ENCODE measurements at regions not wholly inside any gene's neighbourhood (a gene's known extent, or its start where the extent isn't known, plus 50 kb on each side); places are given as distances from the start of the nearest gene placed in this dataset.
"Not testable (repeated sequence)": the region's sequence is repeated elsewhere in the genome, so short reads cannot be mapped to it uniquely, and the experiment has no call there.

DNA sequence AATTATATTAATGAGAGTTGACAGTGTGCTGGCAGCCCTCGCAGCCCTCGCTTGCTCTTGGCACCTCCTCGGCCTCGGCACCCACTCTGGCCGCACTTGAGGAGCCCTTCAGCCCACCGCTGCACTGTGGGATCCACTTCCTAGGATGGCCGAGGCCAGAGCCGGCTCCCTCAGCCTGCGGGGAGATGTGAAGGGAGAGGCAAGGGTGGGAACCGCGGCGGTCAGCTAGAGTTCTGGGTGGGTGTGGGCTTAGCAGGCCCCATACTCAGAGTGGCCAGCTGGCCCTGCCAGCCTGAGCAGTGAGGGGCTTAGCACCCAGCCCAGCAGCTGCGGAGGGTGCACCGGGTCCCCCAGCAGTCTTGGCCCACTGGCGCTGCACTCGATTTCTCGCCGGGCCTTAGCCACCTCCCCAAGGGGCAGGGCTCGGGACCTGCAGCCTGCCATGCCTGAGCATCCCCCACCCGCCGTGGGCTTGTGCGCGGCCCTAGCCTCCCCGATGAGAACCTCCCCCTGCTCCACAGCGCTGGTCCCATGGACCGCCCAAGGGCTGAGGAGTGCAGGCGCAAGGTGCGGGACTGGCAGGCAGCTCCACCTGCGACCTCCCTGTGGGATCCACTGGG lies 68.2 kb upstream of the LRRTM4 start (continued):
- TF ChIP-seq, protein P1, sequence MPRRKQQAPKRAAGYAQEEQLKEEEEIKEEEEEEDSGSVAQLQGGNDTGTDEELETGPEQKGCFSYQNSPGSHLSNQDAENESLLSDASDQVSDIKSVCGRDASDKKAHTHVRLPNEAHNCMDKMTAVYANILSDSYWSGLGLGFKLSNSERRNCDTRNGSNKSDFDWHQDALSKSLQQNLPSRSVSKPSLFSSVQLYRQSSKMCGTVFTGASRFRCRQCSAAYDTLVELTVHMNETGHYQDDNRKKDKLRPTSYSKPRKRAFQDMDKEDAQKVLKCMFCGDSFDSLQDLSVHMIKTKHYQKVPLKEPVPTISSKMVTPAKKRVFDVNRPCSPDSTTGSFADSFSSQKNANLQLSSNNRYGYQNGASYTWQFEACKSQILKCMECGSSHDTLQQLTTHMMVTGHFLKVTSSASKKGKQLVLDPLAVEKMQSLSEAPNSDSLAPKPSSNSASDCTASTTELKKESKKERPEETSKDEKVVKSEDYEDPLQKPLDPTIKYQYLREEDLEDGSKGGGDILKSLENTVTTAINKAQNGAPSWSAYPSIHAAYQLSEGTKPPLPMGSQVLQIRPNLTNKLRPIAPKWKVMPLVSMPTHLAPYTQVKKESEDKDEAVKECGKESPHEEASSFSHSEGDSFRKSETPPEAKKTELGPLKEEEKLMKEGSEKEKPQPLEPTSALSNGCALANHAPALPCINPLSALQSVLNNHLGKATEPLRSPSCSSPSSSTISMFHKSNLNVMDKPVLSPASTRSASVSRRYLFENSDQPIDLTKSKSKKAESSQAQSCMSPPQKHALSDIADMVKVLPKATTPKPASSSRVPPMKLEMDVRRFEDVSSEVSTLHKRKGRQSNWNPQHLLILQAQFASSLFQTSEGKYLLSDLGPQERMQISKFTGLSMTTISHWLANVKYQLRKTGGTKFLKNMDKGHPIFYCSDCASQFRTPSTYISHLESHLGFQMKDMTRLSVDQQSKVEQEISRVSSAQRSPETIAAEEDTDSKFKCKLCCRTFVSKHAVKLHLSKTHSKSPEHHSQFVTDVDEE (CRISPR knock-in tag; IDR thresholded peaks at IDR 0.05) = no peak

DNA sequence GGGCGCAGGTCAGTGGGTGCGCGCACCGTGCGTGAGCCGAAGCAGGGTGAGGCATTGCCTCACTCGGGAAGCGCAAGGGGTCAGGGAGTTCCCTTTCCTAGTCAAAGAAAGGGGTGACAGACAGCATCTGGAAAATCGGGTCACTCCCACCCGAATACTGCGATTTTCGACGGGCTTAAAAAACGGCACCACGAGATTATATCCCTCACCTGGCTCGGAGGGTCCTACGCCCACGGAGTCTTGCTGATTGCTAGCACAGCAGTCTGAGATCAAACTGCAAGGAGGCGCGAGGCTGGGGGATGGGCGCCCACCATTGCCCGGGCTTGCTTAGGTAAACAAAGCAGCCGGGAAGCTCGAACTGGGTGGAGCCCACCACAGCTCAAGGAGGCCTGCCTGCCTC lies 70.8 kb upstream of the LRRTM4 start:
- ATAC-seq = not testable (repeated sequence)

DNA sequence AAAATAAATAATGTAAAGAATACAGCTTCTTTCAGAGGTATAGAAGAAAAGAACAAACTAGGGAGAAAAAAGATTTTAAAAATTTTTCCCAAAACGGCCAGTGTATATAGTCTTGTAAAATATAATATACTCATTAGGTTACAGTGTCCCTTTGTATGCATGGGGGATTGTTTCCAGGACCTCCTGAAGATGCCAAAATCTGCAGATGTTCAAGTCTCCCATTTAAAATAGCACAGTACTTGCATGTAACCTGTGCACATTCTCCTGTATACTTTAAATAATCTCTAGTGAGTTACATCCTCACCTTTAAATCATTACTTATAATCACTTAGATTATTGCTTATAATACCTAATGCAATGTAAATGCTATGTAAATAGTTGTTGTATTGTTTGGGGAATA lies 80.6 kb upstream of the LRRTM4 start:
- TF ChIP-seq, protein P2, sequence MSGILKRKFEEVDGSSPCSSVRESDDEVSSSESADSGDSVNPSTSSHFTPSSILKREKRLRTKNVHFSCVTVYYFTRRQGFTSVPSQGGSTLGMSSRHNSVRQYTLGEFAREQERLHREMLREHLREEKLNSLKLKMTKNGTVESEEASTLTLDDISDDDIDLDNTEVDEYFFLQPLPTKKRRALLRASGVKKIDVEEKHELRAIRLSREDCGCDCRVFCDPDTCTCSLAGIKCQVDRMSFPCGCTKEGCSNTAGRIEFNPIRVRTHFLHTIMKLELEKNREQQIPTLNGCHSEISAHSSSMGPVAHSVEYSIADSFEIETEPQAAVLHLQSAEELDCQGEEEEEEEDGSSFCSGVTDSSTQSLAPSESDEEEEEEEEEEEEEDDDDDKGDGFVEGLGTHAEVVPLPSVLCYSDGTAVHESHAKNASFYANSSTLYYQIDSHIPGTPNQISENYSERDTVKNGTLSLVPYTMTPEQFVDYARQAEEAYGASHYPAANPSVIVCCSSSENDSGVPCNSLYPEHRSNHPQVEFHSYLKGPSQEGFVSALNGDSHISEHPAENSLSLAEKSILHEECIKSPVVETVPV (CRISPR knock-in tag; IDR thresholded peaks at IDR 0.05) = no peak
- no peak for TF ChIP-seq ZNF565 (CRISPR knock-in tag; conservative IDR thresholded peaks at IDR 0.05; ENCODE audit: low read depth)
- ATAC-seq = no peak

DNA sequence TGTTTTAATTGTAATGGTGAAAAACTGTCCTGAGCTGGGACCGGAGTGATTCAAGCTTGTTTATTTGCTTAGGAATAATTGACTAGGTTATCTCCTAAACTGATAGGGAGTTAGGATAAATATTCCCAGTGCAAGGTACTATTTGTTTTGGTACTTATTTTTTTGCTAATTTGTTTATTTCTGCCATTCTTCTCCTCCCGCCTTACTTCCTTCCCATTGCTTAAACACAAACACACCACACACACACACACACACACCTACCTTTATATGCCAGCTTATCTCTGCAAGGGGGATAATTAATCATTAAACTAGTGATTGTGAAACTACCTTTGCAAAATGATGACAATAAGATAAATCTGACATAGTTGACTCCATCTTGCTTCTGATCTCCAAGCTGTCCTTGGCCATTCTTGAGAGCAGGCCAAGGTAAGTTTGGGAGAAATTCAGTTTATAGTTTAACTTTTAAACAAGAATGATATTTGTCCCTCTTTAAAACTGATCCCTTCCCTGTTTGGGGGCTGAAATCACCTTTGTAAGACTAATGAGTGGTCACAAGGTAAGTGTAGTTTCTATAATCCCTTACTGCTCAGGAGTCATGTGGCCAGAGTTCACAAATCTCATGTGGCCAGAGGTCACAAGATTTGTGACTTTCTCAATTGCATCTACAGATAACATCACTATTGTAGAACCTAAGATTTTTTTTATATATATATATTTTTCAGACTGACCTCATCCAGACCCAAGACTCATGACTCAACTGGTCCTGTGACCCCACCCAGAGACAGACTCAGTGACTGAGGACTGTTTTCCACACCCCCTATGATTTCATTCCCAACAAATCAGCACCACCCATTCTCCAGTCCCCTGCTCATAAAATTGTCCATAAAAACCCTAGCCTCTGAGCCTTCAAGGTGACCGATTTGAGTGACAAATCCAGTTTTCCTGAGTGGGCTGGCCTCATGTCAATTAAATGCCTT lies 83.1 kb upstream of the LRRTM4 start:
- ATAC-seq = no peak
- no peak for TF ChIP-seq ZNF565 (CRISPR knock-in tag; conservative IDR thresholded peaks at IDR 0.05; ENCODE audit: low read depth)
- no peak for TF ChIP-seq CSDC2 (CRISPR knock-in tag; IDR thresholded peaks at IDR 0.05)
- no peak for TF ChIP-seq PPARA (CRISPR knock-in tag; IDR thresholded peaks at IDR 0.05; ENCODE audit: borderline replicate concordance)
- TF ChIP-seq, protein P3, sequence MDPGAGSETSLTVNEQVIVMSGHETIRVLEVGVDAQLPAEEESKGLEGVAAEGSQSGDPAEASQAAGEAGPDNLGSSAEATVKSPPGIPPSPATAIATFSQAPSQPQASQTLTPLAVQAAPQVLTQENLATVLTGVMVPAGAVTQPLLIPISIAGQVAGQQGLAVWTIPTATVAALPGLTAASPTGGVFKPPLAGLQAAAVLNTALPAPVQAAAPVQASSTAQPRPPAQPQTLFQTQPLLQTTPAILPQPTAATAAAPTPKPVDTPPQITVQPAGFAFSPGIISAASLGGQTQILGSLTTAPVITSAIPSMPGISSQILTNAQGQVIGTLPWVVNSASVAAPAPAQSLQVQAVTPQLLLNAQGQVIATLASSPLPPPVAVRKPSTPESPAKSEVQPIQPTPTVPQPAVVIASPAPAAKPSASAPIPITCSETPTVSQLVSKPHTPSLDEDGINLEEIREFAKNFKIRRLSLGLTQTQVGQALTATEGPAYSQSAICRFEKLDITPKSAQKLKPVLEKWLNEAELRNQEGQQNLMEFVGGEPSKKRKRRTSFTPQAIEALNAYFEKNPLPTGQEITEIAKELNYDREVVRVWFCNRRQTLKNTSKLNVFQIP (CRISPR knock-in tag; IDR thresholded peaks at IDR 0.05; ENCODE audit: borderline replicate concordance, low read depth) = no peak
- no peak for TF ChIP-seq GLIS3 (CRISPR knock-in tag; IDR thresholded peaks at IDR 0.05)
- TF ChIP-seq BACH2 (CRISPR knock-in tag; IDR thresholded peaks at IDR 0.05; ENCODE audit: borderline replicate concordance) = no peak
- TF ChIP-seq ZNF8 (CRISPR knock-in tag; IDR thresholded peaks at IDR 0.05) = no peak
- no peak for TF ChIP-seq ISL1 (CRISPR knock-in tag; IDR thresholded peaks at IDR 0.05)
- TF ChIP-seq ZFP30 (CRISPR knock-in tag; IDR thresholded peaks at IDR 0.05) = no peak
- no peak for TF ChIP-seq ARNTL (CRISPR knock-in tag; IDR thresholded peaks at IDR 0.05; ENCODE audit: borderline replicate concordance, low read depth)
- TF ChIP-seq, protein P4, sequence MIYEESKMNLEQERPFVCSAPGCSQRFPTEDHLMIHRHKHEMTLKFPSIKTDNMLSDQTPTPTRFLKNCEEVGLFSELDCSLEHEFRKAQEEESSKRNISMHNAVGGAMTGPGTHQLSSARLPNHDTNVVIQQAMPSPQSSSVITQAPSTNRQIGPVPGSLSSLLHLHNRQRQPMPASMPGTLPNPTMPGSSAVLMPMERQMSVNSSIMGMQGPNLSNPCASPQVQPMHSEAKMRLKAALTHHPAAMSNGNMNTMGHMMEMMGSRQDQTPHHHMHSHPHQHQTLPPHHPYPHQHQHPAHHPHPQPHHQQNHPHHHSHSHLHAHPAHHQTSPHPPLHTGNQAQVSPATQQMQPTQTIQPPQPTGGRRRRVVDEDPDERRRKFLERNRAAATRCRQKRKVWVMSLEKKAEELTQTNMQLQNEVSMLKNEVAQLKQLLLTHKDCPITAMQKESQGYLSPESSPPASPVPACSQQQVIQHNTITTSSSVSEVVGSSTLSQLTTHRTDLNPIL (CRISPR knock-in tag; IDR thresholded peaks at IDR 0.05; ENCODE audit: low read depth) = no peak
- no peak for TF ChIP-seq OSR1 (CRISPR knock-in tag; IDR thresholded peaks at IDR 0.05)
- TF ChIP-seq TCF4 (CRISPR knock-in tag; IDR thresholded peaks at IDR 0.05; ENCODE audit: borderline replicate concordance) = no peak
- TF ChIP-seq ESRRG (CRISPR knock-in tag; IDR thresholded peaks at IDR 0.05) = no peak
- no peak for TF ChIP-seq ZFP3 (CRISPR knock-in tag; IDR thresholded peaks at IDR 0.05)

DNA sequence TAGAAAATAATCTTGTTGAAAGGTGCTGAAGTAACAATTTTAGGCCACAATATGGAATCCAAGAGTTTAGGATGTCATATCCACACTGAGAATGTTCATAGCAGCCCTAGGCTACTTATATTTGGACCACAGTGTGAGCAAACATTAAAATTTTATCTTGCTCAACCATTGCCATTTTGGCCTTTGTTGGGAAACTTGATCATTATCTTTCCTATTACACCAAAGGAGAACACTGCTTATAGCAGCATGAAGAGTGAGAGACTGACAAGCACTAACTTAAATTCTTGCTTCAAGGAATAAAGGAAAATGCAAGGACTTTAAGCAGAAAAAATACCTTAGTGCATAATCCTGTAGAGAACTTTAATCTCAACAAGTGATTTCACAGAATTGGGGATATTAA lies 86.3 kb upstream of the LRRTM4 start:
- no peak for ATAC-seq
- no peak for TF ChIP-seq ZC3H10 (CRISPR knock-in tag; IDR thresholded peaks at IDR 0.05)
- no peak for TF ChIP-seq ZNF8 (CRISPR knock-in tag; IDR thresholded peaks at IDR 0.05)
- no peak for TF ChIP-seq BACH2 (CRISPR knock-in tag; IDR thresholded peaks at IDR 0.05; ENCODE audit: borderline replicate concordance)
- TF ChIP-seq ARNTL (CRISPR knock-in tag; IDR thresholded peaks at IDR 0.05; ENCODE audit: borderline replicate concordance, low read depth) = no peak
- TF ChIP-seq RARB (CRISPR knock-in tag; IDR thresholded peaks at IDR 0.05) = no peak
- TF ChIP-seq, protein P4 (CRISPR knock-in tag; IDR thresholded peaks at IDR 0.05; ENCODE audit: low read depth) = no peak
- TF ChIP-seq ESRRG (CRISPR knock-in tag; IDR thresholded peaks at IDR 0.05) = no peak
- no peak for TF ChIP-seq GLIS3 (CRISPR knock-in tag; IDR thresholded peaks at IDR 0.05)
- no peak for TF ChIP-seq ISL1 (CRISPR knock-in tag; IDR thresholded peaks at IDR 0.05)
- TF ChIP-seq CSDC2 (CRISPR knock-in tag; IDR thresholded peaks at IDR 0.05) = no peak
- TF ChIP-seq, protein P5, sequence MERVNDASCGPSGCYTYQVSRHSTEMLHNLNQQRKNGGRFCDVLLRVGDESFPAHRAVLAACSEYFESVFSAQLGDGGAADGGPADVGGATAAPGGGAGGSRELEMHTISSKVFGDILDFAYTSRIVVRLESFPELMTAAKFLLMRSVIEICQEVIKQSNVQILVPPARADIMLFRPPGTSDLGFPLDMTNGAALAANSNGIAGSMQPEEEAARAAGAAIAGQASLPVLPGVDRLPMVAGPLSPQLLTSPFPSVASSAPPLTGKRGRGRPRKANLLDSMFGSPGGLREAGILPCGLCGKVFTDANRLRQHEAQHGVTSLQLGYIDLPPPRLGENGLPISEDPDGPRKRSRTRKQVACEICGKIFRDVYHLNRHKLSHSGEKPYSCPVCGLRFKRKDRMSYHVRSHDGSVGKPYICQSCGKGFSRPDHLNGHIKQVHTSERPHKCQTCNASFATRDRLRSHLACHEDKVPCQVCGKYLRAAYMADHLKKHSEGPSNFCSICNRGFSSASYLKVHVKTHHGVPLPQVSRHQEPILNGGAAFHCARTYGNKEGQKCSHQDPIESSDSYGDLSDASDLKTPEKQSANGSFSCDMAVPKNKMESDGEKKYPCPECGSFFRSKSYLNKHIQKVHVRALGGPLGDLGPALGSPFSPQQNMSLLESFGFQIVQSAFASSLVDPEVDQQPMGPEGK (CRISPR knock-in tag; IDR thresholded peaks at IDR 0.05; ENCODE audit: borderline replicate concordance) = no peak
- TF ChIP-seq, protein P3 (CRISPR knock-in tag; IDR thresholded peaks at IDR 0.05; ENCODE audit: borderline replicate concordance, low read depth) = no peak

All from SK-N-SH treated with all-trans-retinoic acid at 6 μM for 48 hours (cell line).